MCF 10A (cell line): ENCODE measurements at regions not wholly inside any gene's neighbourhood (a gene's known extent, or its start where the extent isn't known, plus 50 kb on each side); places are given as distances from the start of the nearest gene placed in this dataset.
A peak's percentile ranks its signal among the peaks of the same experiment; 100 is the strongest.

Source experiments
- BruUV-seq: library from RNA; stranded (reverse); fragments of 400-500 nt; replicated peaks from 2 replicates; lab custom pipeline; 2021; lab: Mats Ljungman, UMichigan
- CTCF ChIA-PET: fragments of 300-600 bp; sonication (Branson Sonifier 250); formaldehyde crosslinking; extraction: SDS; loops from one replicate; lab custom pipeline; 2021; ENCODE audit warnings: antibody characterized with exemption, inconsistent platforms; lab: Yijun Ruan, JAX
- POLR2A ChIA-PET: fragments of 300-600, 350-650 bp; sonication (Branson Sonifier 250); formaldehyde crosslinking; extraction: SDS; loops from one replicate; lab custom pipeline; 2020; ENCODE audit warnings: antibody characterized with exemption, inconsistent platforms; lab: Yijun Ruan, JAX
- DNase-seq: peaks from one replicate; pipeline ENCODE4 v3.0.0-alpha.2; 2018; ENCODE audit not compliant: unreplicated experiment
- H3K27ac Mint-ChIP-seq: one replicate; pipeline ENCODE4 v1.8.0; 2022; ENCODE audit warnings: mild to moderate bottlenecking, low read depth, mixed read lengths; ENCODE audit not compliant: unreplicated experiment
- H3K27me3 Mint-ChIP-seq: one replicate; pipeline ENCODE4 v1.8.0; 2022; ENCODE audit warnings: mixed read lengths; ENCODE audit not compliant: insufficient read depth, unreplicated experiment
- H3K36me3 Mint-ChIP-seq: one replicate; pipeline ENCODE4 v1.8.0; 2022; ENCODE audit warnings: mild to moderate bottlenecking, moderate library complexity, mixed read lengths; ENCODE audit not compliant: insufficient read depth, unreplicated experiment
- H3K4me1 Mint-ChIP-seq: one replicate; pipeline ENCODE4 v1.8.0; 2022; ENCODE audit warnings: mixed read lengths; ENCODE audit not compliant: insufficient read depth, unreplicated experiment
- H3K4me3 Mint-ChIP-seq: one replicate; pipeline ENCODE4 v1.8.0; 2022; ENCODE audit warnings: mild to moderate bottlenecking, moderate library complexity, mixed read lengths; ENCODE audit not compliant: unreplicated experiment
- H3K9me3 Mint-ChIP-seq: one replicate; pipeline ENCODE4 v1.8.0; 2022; ENCODE audit warnings: mixed read lengths; ENCODE audit not compliant: unreplicated experiment
- intact Hi-C: fragments of 100-400 bp; cut with micrococcal nuclease; formaldehyde crosslinking; loops from 2 replicates; pipeline ENCODE4 v1.14.1; 2022
- TF ChIP-seq, protein P1 (sequence below): fragments of 200-600 bp; IDR thresholded peaks from one replicate; pipeline ENCODE4 v1.8.0; 2022; ENCODE audit warnings: antibody characterized with exemption, mild to moderate bottlenecking; ENCODE audit not compliant: unreplicated experiment

- H3K27me3 Mint-ChIP-seq: peaks cover 11% of the 10 kb centered on the region
- no TSS peak for BruUV-seq
- peaks cover 11% of the 10 kb centered on the region for H3K4me1 Mint-ChIP-seq
- peak; percentile 43 for DNase-seq
- CTCF ChIA-PET: interaction anchor here (0.6 to 1.7 kb wide), 47 partner anchors 8 to 1752 kb away, joined by 3 to 15 read pairs (median 4); no protein-coding TSS in a partner anchor
- no peaks in the 10 kb centered on the region for H3K9me3 Mint-ChIP-seq
- TF ChIP-seq, protein P1, sequence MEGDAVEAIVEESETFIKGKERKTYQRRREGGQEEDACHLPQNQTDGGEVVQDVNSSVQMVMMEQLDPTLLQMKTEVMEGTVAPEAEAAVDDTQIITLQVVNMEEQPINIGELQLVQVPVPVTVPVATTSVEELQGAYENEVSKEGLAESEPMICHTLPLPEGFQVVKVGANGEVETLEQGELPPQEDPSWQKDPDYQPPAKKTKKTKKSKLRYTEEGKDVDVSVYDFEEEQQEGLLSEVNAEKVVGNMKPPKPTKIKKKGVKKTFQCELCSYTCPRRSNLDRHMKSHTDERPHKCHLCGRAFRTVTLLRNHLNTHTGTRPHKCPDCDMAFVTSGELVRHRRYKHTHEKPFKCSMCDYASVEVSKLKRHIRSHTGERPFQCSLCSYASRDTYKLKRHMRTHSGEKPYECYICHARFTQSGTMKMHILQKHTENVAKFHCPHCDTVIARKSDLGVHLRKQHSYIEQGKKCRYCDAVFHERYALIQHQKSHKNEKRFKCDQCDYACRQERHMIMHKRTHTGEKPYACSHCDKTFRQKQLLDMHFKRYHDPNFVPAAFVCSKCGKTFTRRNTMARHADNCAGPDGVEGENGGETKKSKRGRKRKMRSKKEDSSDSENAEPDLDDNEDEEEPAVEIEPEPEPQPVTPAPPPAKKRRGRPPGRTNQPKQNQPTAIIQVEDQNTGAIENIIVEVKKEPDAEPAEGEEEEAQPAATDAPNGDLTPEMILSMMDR: peak; percentile 85
- H3K4me3 Mint-ChIP-seq: peak overlapping the region; percentile 47
- no peak overlapping the region for H3K27ac Mint-ChIP-seq
- intact Hi-C loops: loop anchor here (1.0 to 2.0 kb wide), 3 partner anchors 59 to 537 kb away; no protein-coding TSS in a partner anchor
- POLR2A ChIA-PET: interaction anchor here (0.7 kb wide), 1 partner anchor 668 kb away, joined by 4 read pairs; no protein-coding TSS in a partner anchor
- H3K36me3 Mint-ChIP-seq: no peaks in the 10 kb centered on the region
Observed at GRCh38 chr18:961644-962355, 57.1 kb downstream of the ADCYAP1 start.

GRCh38 chr18:963276-963675 lies 58.6 kb downstream of the ADCYAP1 start:
- no peak for DNase-seq
- Mint-ChIP-seq H3K9me3 (no peaks in the 10 kb centered on the region), H3K4me1 (peaks cover 11% of the 10 kb centered on the region), H3K4me3 (no peak overlapping the region), H3K27ac (no peak overlapping the region), H3K27me3 (peaks cover 11% of the 10 kb centered on the region), H3K36me3 (no peaks in the 10 kb centered on the region)
- no TSS peak for BruUV-seq
- CTCF ChIA-PET: interaction anchor here (0.5 to 2.8 kb wide), 8 partner anchors 10 to 1483 kb away, joined by 3 to 14 read pairs (median 4); no protein-coding TSS in a partner anchor
- intact Hi-C loops: no loop called here
- TF ChIP-seq, protein P1: no peak
- POLR2A ChIA-PET: no interaction called here

DNA sequence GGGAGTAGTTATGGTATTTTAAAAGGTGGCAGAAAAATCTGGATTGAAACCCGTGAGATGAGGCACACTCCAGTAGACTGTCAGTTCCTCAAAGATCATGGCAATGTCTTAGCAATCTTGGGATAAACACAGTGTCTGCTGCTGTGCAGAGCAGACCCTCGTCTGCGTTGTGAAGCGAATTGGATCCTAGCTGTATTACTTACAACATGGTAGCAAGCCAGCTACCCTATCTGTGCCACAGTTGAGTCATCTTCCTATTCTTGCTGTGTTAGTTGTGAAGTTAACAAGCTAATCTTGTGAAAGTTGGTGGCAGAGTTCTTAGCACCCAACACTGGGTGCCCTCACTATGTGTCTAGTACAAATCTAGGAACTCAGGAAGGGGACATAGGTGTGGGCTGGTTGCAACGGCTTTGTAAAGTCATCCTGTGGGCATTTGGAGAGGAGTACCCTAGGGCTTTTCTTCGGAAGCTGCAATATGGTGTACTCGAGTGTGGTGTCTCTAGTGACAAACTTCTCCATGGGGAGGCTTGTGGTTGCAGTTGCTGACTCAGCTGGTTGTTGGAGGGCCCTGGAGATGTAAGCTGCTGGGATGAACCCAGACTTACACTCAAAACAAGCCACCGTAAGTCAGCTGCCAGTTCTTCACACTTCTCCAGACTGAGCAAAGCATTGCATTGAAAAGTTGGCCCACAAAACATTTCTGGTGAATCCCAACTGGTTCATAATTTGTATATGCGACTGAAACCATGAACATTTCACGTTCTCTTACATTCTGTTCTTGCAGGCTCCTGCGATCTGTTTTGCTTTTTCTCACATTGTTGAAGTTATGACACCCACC lies 61.5 kb downstream of the ADCYAP1 start:
- Mint-ChIP-seq H3K36me3 (no peaks in the 10 kb centered on the region), H3K27ac (no peak overlapping the region), H3K4me1 (peaks cover 5% of the 10 kb centered on the region), H3K27me3 (peaks cover 11% of the 10 kb centered on the region), H3K4me3 (no peak overlapping the region), H3K9me3 (no peaks in the 10 kb centered on the region)
- BruUV-seq: no TSS peak
- CTCF ChIA-PET: interaction anchor here (1.0 to 2.8 kb wide), 2 partner anchors 101 to 239 kb away, joined by 3 to 14 read pairs; no protein-coding TSS in a partner anchor
- POLR2A ChIA-PET: no interaction called here
- TF ChIP-seq, protein P1: no peak
- no peak for DNase-seq
- intact Hi-C loops: no loop called here
